Activated CD4-positive, alpha-beta T cell treated with anti-CD3 and anti-CD28 coated beads for 1 hour (primary cell): ENCODE measurements at regions not wholly inside any gene's neighbourhood (a gene's known extent, or its start where the extent isn't known, plus 50 kb on each side); places are given as distances from the start of the nearest gene placed in this dataset.
"Not testable (repeated sequence)": the region's sequence is repeated elsewhere in the genome, so short reads cannot be mapped to it uniquely, and the experiment has no call there.

Source experiments
- DNase-seq: peaks from one replicate; pipeline ENCODE4 v3.0.0-alpha.2; 2020

DNA sequence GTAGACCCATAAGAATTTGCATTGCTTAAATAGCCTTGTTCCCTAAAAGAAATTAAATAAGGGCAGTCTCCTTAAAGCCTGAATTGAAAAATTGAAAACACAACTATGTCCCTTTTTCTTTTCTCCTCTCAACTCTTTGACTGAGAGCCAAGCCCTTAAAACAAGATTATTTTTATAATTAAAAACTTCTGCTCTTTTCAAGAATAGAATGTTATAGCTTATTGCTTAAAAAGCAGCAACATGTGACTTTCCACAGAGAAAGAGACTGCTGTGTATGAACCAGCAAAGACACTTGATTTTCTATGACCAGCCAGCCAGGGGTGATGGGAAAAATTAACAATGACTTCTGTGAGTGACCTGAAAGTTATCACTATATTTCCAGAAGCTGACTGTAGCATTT is 295.2 kb upstream of the CELF2 start:
- no peak for DNase-seq

DNA sequence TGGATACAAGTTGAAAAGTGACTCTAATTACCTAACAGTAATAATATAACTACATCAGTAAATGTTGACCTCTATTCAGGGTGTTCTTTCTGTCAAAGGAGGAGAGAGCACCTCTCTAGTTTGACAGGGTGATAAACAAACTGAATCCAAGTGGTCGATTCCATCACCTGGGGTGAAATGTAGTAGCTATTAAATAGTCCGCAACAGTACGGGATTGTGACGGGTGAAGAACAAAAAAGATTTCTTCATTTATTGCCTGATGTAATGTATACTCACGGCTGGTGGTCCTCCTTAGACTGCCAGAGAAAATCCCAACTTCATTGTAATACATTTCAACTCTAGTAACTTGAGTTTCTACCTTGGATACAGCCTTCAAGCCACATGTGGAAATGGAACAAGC is 292.5 kb upstream of the CELF2 start:
- no peak for DNase-seq

DNA sequence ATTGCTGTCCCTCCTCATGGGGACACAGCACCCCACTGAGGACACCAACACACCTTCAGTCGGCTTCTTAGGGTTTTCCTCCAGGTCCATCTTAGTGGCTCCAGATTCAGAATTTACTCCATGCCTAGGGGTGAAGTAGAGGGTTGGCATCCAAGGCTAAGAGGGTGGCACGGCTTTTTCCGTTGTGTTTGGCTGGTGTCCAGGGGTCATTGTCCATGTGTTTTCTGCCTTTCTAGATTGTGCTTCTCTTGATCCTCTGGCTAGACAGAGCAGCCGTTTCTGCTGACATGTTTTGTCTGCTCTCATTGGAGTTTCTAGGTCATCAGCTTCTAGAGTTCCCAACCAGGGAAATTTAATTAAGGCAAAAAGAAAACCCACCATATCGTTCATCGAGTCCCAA is 291.6 kb upstream of the CELF2 start:
- DNase-seq: no peak

DNA sequence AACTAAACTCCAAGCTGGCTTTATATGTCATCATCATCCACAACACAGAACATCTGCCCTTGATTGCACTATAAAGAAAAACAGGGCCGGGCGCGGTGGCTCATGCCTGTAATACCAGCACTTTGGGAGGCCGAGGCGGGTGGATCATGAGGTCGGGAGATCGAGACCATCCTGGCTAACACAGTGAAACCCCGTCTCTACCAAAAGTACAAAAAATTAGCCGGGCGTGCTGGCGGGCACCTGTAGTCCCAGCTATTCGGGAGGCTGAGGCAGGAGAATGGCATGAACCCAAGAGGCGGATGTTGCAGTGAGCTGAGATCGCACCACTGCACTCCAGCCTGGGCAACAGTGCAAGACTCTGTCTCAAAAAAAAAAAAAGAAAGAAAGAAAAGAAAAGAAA is 290.3 kb upstream of the CELF2 start:
- DNase-seq: not testable (repeated sequence)

DNA sequence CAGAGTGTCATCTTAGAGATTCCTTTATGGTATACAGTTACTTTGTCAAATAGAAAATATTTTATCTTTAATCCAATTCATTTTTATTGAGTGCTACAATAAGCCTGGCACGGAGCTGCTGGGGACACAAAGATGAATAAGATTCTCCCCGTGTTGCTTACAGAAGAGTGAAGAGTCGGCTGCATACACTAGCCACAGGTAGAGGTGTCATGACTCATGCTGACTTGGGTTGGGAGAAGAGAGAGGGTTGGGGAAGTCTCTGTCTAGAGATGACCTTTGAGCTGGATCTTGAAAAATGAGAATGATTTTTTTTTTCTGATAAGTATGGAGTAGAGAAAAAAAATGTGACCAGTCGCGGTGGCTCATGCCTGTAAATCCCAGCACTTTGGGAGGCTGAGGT is 289.9 kb upstream of the CELF2 start:
- DNase-seq: no peak

DNA sequence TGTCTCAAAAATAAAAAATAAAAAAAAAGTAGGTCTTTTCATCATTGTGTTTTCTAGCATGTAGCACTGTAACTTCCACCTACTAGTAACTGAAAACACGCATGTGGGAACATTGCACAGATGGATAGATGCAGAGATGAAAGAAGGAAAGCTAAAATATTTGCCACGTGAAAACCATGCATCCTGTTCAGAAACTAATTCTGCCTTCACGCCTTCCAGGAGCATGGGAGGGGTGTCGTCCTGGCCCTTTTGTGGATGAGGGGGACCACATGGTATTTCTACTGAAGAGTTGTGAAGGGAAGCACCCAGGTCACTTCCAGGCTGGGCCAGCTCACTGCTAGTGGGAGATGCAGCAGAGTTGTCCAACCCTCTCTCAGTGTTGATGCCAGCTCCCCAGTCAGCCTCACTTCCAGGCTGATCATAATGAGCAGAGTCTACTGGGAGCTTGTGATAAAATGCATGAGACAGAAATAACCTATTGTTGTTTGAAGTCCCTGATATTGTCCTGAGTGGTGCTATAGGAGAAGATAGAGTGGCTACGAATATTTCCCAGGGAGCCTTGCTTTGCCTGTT is 287.1 kb upstream of the CELF2 start:
- no peak for DNase-seq

DNA sequence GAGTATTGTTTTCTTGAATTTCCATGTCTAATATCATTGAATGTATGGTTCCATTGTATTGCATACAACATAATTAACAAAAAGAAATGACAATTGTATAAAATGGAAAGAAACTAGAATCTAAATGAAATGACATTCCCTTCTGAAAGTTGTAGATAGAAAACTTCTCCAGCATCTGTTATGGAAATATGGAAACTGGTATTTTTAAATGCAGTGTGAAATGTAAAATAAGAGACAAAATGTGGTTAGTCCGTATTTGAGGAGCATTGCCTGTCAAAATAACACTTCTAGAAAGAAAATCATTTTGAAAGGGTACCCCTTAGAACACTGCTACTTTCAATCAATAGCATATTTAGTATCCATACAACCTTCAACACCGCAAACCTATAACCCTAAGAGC is 286.3 kb upstream of the CELF2 start:
- DNase-seq: no peak

DNA sequence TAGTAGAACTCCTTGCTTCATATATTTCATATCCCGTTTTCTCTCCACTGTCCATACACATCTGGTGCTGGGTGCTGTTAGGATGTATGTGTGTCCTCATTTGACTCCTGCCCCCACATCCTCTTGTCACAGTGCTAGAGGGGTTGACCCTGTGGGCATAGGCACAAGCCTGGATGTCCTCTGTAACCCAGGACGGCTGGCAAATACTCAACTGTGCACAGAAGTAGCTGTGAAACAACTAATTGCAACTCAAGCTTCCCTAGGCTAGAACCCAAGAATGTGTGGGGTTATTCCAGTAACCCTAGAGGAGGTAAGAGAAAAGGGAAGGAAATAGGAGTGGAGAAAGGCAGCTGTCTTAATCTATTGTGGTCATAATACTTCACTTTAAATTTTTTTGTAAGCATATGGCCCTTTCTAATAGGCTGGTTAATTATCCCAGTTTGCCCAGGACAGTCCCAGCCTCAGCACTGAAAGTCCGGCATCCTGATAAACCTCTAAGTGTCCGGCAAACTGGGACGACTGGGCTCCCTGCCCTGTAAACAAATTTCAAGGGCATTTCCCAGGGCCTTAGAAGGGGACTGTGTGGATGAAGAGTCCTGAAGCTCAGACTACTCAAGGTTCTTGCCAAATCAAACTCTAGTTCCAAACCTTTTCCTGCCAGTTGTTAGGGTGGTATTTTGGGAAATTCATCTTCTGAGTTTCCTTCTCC is 283.2 kb upstream of the CELF2 start:
- DNase-seq: no peak

DNA sequence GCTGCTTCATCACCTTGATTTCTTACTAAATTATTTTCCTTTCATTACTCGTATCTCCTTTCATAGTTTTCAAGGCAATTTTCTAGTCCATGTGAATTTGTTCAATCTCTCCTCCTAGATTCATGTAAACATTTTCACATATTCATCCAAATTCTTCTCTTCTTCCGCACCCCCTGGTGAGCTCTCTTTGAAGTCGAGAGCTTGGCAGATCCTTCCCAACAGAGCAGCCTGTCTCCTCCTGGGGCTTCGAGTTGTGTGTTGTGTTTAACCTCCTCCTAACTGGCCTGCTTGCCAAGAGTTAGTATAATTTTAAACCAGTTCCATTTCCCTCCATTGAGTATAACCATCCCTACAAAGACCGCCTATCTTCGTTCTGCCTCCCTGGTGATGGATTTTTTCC is 272.4 kb upstream of the CELF2 start:
- DNase-seq: no peak

DNA sequence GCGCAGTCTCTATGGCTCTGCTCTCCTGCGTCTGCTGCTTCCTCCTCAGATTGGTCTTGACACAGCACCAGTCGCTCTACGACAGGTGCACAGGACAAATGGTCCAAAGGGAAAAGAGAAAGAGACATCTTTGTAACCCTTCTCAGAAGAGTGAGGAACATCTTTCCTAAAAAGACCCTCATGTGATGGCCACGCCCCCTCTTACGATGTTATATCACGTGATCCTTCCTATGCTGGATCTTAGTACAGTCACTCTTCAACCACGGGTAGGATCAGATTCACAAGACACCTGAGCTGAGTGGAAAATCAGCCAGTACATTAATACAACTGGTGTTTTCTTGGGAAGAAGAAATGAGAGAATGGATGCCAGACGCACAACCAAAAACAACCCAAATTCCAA is 262.2 kb upstream of the CELF2 start:
- no peak for DNase-seq

DNA sequence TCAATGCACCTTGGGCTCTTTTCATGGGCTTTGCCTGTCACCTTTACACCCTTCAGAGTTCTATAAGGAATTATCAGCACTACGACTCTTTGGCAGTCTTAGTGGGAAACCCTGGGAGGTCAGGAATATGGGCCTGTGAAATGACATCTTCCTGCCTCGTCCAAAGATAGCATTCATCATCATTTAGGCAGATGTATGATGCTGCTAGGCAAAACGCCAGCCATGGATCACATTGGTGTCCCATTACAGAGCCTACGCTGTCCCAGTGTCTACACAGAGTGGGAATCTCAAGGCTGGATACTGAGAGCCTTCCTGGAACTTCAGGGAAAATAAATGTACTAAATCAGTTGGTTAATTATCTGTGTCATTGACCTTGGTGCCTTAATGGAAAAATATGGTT is 259.4 kb upstream of the CELF2 start:
- no peak for DNase-seq

DNA sequence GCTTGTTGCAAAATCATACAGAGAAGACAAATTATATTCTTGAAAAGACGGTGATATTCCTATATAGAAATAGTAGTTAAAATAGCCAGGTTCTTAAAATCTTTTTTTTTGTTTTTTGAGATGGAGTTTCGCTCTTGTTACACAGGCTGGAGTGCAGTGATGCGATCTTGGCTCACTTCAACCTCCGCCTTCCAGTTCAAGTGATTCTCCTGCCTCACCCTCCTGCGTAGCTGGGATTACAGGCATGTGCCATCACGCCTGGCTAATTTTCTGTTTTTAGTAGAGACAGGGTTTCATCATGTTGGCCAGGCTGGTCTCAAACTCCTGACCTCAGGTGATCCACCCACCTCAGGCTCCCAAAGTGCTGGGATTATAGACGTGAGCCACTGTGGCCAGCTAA is 257.9 kb upstream of the CELF2 start:
- not testable (repeated sequence) for DNase-seq

DNA sequence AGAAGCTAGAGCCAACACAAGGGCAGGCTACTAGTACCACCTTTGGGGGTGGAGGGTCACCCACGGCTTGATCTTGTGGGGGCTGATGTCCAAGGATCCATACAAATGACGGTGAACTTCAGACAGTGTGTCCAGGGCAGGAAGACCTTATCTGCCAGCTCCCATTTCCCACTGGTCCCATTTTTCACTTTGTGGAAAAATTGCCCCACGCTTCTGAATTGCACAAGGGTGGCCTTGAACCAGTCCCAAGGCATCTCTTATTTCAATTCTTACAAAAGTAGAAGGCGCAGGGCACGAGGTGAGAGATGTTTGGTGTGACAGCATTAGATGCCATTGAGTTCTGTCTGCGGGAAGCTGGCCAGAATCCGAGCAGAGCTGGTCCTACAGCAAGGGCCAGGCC is 252.7 kb upstream of the CELF2 start:
- DNase-seq: no peak

DNA sequence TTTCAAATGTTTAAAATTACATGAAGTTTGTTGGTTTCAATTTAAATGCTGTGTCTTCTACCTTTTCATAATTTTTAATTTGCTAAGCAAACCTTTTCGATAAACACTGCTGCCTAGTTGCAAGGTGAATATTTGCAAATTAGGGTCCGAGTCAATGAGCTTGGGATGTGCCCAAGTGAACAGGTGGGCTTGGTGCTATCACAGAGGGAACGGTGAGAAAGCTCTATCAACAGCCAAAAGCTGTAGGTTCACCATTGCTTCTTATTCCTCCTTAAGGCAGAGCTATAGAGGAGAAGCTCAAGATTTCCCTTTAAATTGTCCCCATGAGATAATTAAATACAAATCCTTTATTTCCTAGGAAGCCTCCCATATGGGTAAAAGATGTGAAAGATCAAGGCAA is 245.3 kb upstream of the CELF2 start:
- no peak for DNase-seq

DNA sequence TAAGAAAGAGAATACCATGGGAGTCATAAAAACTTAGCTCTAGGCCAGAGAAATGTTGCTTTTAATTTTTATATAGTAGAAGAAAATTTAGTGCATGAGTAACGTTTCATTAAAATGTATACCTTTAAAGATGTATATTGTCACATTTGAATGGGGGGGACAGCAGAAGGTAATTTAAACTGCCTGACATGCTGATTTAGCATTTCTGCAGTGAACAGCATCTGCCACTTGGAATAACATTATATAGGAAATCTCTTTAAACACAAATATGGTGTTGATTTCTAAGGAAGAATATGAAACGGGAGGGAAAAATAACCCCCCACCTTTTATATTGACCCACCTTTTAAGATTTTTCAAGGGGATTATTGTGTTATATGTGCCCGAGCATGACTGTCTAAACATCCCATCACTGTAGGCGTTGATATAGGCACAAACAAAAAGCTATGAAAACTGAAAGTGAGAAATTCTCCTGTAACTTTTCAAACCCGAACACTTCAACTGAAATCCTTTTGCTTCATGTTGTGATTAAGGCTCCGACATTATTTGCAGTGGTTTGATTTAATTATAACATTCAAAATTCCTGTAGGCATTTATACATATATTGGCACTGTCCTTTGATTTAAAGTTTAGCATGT is 244.7 kb upstream of the CELF2 start:
- DNase-seq: no peak

DNA sequence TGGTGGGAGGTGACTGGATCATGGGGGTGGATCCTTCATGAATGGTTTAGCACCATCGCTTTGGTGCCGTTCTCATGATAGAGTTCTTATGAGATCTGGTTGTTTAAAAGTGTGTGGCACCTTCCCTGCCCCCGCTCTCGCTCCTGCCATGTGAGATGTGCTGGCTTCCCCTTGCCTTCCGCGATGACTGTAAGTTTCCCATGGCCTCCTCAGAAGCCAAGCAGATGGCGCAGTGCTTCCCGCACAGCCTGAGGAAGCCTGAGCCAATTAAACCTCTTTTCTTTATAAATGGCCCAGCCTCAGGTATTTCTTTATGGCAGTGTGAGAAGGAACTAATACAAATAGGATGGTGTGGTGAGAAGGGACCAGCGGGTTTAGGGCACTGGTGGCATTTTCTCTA is 243.3 kb upstream of the CELF2 start:
- DNase-seq: no peak

DNA sequence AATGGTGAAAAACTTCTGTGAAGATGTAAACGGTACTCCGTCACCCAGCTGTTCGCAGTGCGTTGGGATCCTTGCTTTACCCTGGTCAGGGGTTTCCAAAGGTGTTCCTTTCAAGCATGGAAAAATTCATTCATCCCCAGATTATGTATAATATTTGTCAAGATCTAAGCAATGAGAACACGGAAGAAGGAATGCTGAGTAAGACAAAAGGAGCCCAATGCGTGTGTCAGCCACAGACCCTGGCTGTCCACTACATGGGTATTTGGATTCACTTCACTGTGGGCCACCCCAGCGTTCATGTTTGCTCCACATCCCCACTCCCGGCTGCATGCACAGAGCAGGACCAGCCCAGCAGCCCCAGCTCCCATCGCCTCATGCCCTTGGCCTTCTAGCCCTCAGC is 241.3 kb upstream of the CELF2 start:
- no peak for DNase-seq

DNA sequence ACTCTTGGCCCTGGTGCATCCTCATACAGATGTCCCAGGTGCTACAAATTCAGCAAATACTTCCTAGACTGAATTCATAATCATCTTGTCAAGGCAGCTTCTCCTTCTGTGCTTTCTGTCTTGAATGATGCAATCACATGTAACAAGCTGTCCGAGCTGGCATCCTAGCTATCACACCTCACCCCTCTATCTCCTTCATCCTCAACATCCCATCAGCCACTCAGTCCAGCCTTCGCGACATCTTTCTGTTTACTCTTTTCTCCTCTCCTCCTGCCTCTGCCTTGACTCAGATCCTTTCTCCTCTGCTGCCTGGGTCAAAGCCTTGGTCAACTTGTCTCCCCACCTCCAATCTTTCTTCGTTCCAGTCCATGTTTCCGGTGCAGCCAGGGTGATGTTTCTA is 240.4 kb upstream of the CELF2 start:
- DNase-seq: no peak

DNA sequence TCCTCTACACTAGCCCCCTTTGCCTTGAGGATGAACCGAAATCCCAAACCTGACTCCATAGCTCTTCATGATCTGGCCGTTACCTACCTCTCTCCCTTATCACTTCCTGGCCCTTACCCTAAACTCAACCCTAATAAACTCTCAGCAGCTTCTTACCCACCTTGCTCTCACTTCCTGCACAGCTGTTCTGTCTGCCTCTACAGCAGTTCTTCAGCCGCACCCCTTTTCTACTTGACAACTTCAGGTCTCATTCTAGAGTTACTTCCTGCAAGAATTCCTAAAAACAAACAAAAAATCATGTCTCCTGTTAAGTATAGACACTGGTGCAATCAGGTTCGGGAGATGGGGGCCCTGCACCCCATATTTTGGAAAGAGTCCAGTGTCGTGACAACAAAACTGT is 239.9 kb upstream of the CELF2 start:
- no peak for DNase-seq

DNA sequence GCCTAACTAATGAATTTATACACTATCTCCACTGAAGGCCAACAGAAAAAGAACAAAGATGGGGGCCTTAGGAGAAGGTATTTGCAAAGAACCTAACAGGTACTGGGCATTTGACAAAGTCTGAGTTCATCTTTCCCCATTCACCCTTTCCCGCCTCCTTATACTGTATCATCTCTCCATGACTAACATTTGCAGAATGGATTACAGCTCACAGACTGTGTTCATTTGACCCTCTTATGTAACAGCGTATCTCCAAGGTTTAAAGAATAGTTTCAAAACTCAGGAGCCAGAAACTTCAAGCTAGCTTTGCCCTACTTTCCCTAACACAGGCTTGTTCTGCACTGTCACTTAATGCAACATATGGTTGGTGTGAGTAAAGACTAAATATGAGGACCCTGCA is 238.7 kb upstream of the CELF2 start:
- DNase-seq: no peak

DNA sequence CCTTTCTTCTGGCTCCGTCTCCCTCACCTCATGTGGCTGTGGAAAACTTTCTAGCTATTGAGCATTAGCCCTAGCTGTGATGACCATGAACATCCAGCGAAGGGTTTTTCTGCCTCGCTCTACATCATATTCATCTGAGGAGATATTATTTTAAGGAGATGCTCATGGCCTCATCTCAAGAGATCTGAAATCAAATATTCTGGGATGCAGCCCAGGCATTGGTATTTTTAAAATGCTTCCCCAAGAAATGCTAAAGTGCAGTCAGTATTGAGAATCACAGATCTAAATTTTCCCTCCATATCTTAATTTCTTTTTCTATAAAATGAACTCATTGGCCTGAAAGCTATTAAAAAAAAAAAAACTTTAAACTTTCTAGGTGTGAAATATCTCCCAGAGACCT is 238.2 kb upstream of the CELF2 start:
- no peak for DNase-seq

DNA sequence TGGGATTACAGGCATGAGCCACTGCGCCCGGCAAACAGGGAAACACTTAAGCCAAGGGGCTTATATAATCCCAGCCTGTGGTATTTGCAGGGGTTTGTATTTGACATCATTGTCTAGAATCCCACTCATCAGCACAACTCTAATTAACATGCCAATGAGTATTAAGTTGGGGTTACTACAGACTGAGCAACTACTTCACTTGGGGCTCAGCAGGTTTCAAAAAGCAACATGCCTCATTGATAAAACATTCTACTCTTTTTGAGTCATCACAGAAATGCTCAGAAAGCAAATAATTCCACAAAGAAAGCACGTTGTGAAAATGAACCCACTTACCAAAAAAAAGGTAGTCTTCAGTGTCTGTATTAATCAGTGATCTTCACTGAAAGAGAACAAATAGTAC is 236.9 kb upstream of the CELF2 start:
- no peak for DNase-seq

DNA sequence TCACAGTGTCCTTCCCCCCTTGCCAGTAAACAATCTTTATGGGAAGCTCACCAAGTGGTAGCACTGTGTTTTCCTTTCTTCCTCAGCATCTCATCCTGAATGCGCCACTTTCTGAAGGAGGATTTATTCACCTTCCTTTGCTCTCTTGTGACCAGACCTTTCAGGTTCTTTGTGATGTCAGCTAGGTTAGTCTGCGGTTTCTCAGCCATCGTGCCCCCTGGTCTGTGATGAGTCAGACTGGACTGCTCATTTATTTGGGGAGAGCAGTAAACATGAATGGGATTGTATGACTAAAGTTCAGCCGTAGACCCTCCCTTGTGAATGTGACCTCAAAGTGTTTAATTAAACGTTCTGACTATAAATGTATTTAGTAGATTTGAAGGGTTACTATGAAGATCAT is 235.1 kb upstream of the CELF2 start:
- no peak for DNase-seq

DNA sequence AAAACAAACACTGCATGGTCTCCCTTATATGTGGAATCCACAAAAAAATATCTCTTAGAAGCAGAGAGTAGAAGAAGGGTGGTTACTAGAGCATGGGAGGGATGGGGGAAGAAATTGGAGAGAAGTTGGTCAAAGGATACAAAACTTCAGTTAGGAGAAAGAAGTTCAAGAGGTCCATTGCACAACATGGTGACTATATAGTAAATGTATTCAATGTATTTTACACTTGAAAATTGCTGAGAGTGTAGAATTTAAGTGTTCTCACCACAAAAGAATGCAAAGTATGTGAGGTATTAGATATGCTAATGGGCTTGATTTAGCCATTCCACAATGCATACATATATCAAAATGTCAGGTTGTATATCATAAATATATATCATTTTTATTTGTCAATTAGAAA is 232.0 kb upstream of the CELF2 start:
- no peak for DNase-seq
